Right lobe of liver (tissue), 6 donors: ENCODE measurements at regions not wholly inside any gene's neighbourhood (a gene's known extent, or its start where the extent isn't known, plus 50 kb on each side); places are given as distances from the start of the nearest gene placed in this dataset.

Experiments
- ATAC-seq, 4 donors: fragments of 200-7000 bp; cut with Tn5 transposase; one replicate each; pipeline ENCODE4 v1.9.1; 2020; ENCODE audit warnings: mild to moderate bottlenecking in 4 of 4, moderate library complexity in 4 of 4
- DNase-seq, 3 donors: peaks; one replicate each; pipeline ENCODE4 v3.0.0-alpha.2; 2020
- H3K27ac ChIP-seq, 3 donors: fragments of 200-600 bp; one replicate each; pipeline ENCODE4 v1.8.0; 2022
- H3K27me3 ChIP-seq, 2 donors: fragments of 200-600 bp; one replicate each; pipeline ENCODE4 v1.8.0; 2022
- H3K36me3 ChIP-seq, 4 donors: fragments of 200-600 bp; sonication (generic) in 1 of 4; one replicate each; pipeline versions ENCODE4 v1.5.1 to v1.8.0; 2017 to 2022; ENCODE audit warnings: control low read depth in 1 of 4
- H3K4me1 ChIP-seq, 4 donors: fragments of 200-600 bp; sonication (generic) in 1 of 4; one replicate each; pipeline versions ENCODE4 v1.5.1 to v1.8.0; 2017 to 2022; ENCODE audit warnings: control low read depth in 1 of 4
- H3K4me3 ChIP-seq, 3 donors: fragments of 200-600 bp; one replicate each; pipeline ENCODE4 v1.8.0; 2022
- H3K9me3 ChIP-seq, 4 donors: fragments of 200-600 bp; sonication (generic) in 1 of 4; one replicate each; pipeline versions ENCODE4 v1.5.1 to v1.8.0; 2017 to 2022; ENCODE audit warnings: control low read depth in 1 of 4
- CTCF ChIP-seq, 4 donors: fragments of 200-600 bp in 3 of 4; fragments of 450-650 bp in 1 of 4; IDR thresholded peaks; one replicate each; pipeline versions ENCODE4 v1.5.1 to v1.8.0; 2016 to 2022; ENCODE audit warnings: antibody characterized with exemption in 4 of 4, mild to moderate bottlenecking in 2 of 4
- POLR2A ChIP-seq: fragments of 450-650 bp; IDR thresholded peaks from one replicate; pipeline ENCODE4 v1.6.1; 2017; ENCODE audit warnings: antibody characterized with exemption, mild to moderate bottlenecking
- WGBS: methylation state at CpG from one replicate; pipeline ENCODE4 v1.1.6; 2018; ENCODE audit warnings: low coverage, low lambda C conversion rate; ENCODE audit not compliant: insufficient coverage; ENCODE audit errors: missing lambda C conversion rate; 5-methylcytosine and 5-hydroxymethylcytosine counted together
- intact Hi-C, 2 donors: fragments of 100-400 bp; cut with DNase I; formaldehyde crosslinking; loops; one replicate each; pipeline versions ENCODE4 v1.11.2 to v1.14.1; 2022
- donor health status: DM: no; HTN: yes; CAD: no.
- donor health status: DM: no; HTN: no; CAD: no.
- donor health status: DM: no; HTN: no; CAD: no.
- donor health status: DM: no; HTN: yes; CAD: no.
- donor health status: DM: no; HTN: yes; CAD: no.

GRCh38 chr15:46231786-46232185, 597.0 kb downstream of the SQOR start:
- ATAC-seq (no peak), DNase-seq (no peak)
- Histone ChIP-seq H3K36me3 (no peaks in the 10 kb centered on the region), H3K9me3 (no peaks in the 10 kb centered on the region), H3K27me3 (no peaks in the 10 kb centered on the region), H3K4me3 (no peak overlapping the region), H3K4me1 (no peaks in the 10 kb centered on the region), H3K27ac (no peak overlapping the region)
- 69% methylated on average over 5 of the region's 5 CpGs for WGBS
- no peak for TF ChIP-seq POLR2A
- no peak for TF ChIP-seq CTCF (IDR thresholded peaks at IDR 0.05)
- intact Hi-C loops, result no loop called here

- no peak for TF ChIP-seq POLR2A
- TF ChIP-seq CTCF (IDR thresholded peaks at IDR 0.05), result no peak
- Histone ChIP-seq H3K36me3 (no peaks in the 10 kb centered on the region), H3K4me3 (no peak overlapping the region), H3K27me3 (no peaks in the 10 kb centered on the region), H3K4me1 (no peaks in the 10 kb centered on the region), H3K9me3 (no peaks in the 10 kb centered on the region), H3K27ac (no peak overlapping the region)
- no peak for DNase-seq
- intact Hi-C loops, result no loop called here
- 26% methylated on average over 2 of the region's 2 CpGs for WGBS
- ATAC-seq, result no peak
These were observed 597.6 kb downstream of the SQOR start for GRCh38 chr15:46232471-46232870.

- ATAC-seq, result no peak
- no peaks in the 10 kb centered on the region for H3K4me1 ChIP-seq
- 38% methylated on average over 1 of the region's 1 CpG for WGBS
- H3K36me3 ChIP-seq, result no peaks in the 10 kb centered on the region
- no peaks in the 10 kb centered on the region for H3K27me3 ChIP-seq
- TF ChIP-seq CTCF (IDR thresholded peaks at IDR 0.05) (no peak), POLR2A (no peak)
- H3K27ac ChIP-seq, result no peak overlapping the region
- intact Hi-C loops, result no loop called here
- DNase-seq, result no peak
- no peak overlapping the region for H3K4me3 ChIP-seq
- no peaks in the 10 kb centered on the region for H3K9me3 ChIP-seq
These were observed 608.1 kb downstream of the SQOR start for GRCh38 chr15:46242935-46243334.

GRCh38 chr15:46251903-46252302, 617.1 kb downstream of the SQOR start:
- intact Hi-C loops, result no loop called here
- H3K4me1 ChIP-seq, result no peaks in the 10 kb centered on the region
- ATAC-seq (no peak), DNase-seq (no peak)
- H3K9me3 ChIP-seq, result no peaks in the 10 kb centered on the region
- no peaks in the 10 kb centered on the region for H3K27me3 ChIP-seq
- WGBS, result 35% methylated on average over 3 of the region's 3 CpGs
- H3K4me3 ChIP-seq, result no peak overlapping the region
- no peak overlapping the region for H3K27ac ChIP-seq
- no peaks in the 10 kb centered on the region for H3K36me3 ChIP-seq
- TF ChIP-seq POLR2A (no peak), CTCF (IDR thresholded peaks at IDR 0.05) (no peak)

- H3K27ac ChIP-seq, result no peak overlapping the region
- DNase-seq (no peak), ATAC-seq (no peak)
- TF ChIP-seq CTCF (IDR thresholded peaks at IDR 0.05) (no peak), POLR2A (no peak)
- H3K9me3 ChIP-seq, result no peaks in the 10 kb centered on the region
- intact Hi-C loops, result no loop called here
- H3K4me3 ChIP-seq, result no peak overlapping the region
- WGBS, result 67% methylated on average over 5 of the region's 5 CpGs
- H3K27me3 ChIP-seq, result no peaks in the 10 kb centered on the region
- H3K4me1 ChIP-seq, result no peaks in the 10 kb centered on the region
- no peaks in the 10 kb centered on the region for H3K36me3 ChIP-seq
These were observed 623.2 kb downstream of the SQOR start for GRCh38 chr15:46258056-46258455.
